ENCODE measurements at regions not wholly inside any gene's neighbourhood (a gene's known extent, or its start where the extent isn't known, plus 50 kb on each side); places are given as distances from the start of the nearest gene placed in this dataset.

- TF ChIP-seq CTCF (IDR thresholded peaks at IDR 0.05) (no peak), POLR2A (IDR thresholded peaks at IDR 0.05) (no peak)
Observed at GRCh38 chr2:16401761-16402300, 263.8 kb downstream of the CYRIA start.
